Neutrophil (primary cell): ENCODE measurements at regions not wholly inside any gene's neighbourhood (a gene's known extent, or its start where the extent isn't known, plus 50 kb on each side); places are given as distances from the start of the nearest gene placed in this dataset.

Experiments
- H3K27ac ChIP-seq: fragments of 200-600 bp; sonication (generic); 2 replicates; pipeline ENCODE4 v1.5.1; 2016; ENCODE audit warnings: mild to moderate bottlenecking, moderate library complexity
- H3K27me3 ChIP-seq: fragments of 200-600 bp; sonication (generic); 2 replicates; pipeline ENCODE4 v1.6.0; 2016; ENCODE audit warnings: mild to moderate bottlenecking
- H3K36me3 ChIP-seq: fragments of 200-600 bp; sonication (generic); 2 replicates; pipeline ENCODE4 v1.5.1; 2017
- H3K4me1 ChIP-seq, 2 experiments: fragments of 200-600 bp in 1 of 2; sonication (generic) in 1 of 2; 1 replicate in 1 of 2; 2 replicates in 1 of 2; pipeline versions ENCODE4 v1.5.1 to v1.6.1; 2013 to 2016; ENCODE audit warnings: low read depth in 1 of 2, low read length in 1 of 2, mild to moderate bottlenecking in 1 of 2, moderate library complexity in 1 of 2; ENCODE audit not compliant: control insufficient read depth in 1 of 2, insufficient read depth in 1 of 2
- H3K4me3 ChIP-seq, 2 experiments: fragments of 200-600 bp in 1 of 2; sonication (generic) in 1 of 2; 1 replicate in 1 of 2; 2 replicates in 1 of 2; pipeline ENCODE4 v1.5.1; 2013 to 2016; ENCODE audit warnings: low read depth in 1 of 2, low read length in 1 of 2, mild to moderate bottlenecking in 1 of 2, moderate library complexity in 1 of 2
- H3K9me3 ChIP-seq: fragments of 200-600 bp; sonication (generic); 2 replicates; pipeline ENCODE4 v1.5.1; 2016
- TF ChIP-seq, protein P1 (sequence below): fragments of 200-600 bp; sonication (generic); IDR thresholded peaks from 2 replicates; pipeline ENCODE4 v1.5.1; 2016; ENCODE audit warnings: antibody characterized with exemption

DNA sequence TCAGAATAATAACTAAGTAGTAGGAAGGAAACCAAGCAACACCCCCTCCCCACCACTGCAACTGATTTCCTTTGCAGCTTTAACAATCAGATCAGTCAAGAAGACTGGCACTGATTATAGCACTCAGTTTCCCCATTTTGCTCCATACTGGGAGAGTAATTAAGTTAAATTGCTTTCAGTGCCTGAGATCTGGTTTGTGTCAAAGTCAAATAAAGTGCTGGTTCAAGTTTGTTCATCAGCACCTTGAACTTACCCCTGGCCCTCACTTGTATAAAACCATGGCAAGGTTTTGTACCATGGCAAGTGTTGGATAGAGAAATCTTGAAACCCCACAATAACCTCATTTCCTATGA is 290.2 kb upstream of the SEMA6A start:
- TF ChIP-seq, protein P1, sequence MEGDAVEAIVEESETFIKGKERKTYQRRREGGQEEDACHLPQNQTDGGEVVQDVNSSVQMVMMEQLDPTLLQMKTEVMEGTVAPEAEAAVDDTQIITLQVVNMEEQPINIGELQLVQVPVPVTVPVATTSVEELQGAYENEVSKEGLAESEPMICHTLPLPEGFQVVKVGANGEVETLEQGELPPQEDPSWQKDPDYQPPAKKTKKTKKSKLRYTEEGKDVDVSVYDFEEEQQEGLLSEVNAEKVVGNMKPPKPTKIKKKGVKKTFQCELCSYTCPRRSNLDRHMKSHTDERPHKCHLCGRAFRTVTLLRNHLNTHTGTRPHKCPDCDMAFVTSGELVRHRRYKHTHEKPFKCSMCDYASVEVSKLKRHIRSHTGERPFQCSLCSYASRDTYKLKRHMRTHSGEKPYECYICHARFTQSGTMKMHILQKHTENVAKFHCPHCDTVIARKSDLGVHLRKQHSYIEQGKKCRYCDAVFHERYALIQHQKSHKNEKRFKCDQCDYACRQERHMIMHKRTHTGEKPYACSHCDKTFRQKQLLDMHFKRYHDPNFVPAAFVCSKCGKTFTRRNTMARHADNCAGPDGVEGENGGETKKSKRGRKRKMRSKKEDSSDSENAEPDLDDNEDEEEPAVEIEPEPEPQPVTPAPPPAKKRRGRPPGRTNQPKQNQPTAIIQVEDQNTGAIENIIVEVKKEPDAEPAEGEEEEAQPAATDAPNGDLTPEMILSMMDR: no peak
- no peaks in the 10 kb centered on the region for H3K36me3 ChIP-seq

DNA sequence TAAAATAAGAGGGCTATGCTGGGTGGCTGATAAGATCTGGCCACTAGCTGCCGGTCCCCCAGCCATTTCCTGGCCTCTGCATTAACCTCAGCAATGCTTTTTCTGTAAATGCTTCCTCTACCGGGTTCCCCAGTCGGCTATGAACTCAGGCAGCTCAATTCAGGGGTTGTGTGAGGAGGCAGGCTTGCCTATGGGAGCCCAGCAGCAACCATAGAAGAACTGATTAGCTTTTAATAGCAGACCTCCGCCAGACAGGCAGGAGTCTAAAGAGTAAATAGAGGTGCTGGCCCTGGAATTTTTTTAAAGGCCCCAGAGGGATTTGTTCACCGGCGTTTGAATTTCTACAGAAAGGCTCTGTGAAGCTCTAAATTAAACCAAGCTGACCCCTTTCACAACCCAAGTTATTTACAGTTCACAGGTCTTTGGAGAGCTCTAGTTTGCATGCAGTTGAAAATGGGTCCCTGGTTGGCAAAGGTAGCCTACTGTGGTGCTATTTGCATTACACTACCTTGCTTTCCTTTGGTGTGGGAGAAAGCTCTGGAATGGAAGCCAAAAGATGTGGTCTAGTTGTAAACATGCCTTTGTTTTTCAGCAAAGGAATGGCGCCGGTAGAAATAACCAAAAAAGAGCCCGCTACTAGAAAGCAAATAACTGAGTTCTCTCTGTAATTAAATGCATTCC is 289.7 kb upstream of the SEMA6A start:
- Histone ChIP-seq H3K4me1 (no peaks in the 10 kb centered on the region), H3K4me3 (no peak overlapping the region), H3K27ac (no peak overlapping the region), H3K9me3 (no peaks in the 10 kb centered on the region), H3K27me3 (no peaks in the 10 kb centered on the region), H3K36me3 (no peaks in the 10 kb centered on the region)
- TF ChIP-seq, protein P1: no peak

More for the DNA sequence above, 290.2 kb upstream of the SEMA6A start:
- Histone ChIP-seq H3K27ac (no peak overlapping the region), H3K9me3 (no peaks in the 10 kb centered on the region), H3K4me3 (no peak overlapping the region), H3K27me3 (no peaks in the 10 kb centered on the region), H3K4me1 (no peaks in the 10 kb centered on the region)

DNA sequence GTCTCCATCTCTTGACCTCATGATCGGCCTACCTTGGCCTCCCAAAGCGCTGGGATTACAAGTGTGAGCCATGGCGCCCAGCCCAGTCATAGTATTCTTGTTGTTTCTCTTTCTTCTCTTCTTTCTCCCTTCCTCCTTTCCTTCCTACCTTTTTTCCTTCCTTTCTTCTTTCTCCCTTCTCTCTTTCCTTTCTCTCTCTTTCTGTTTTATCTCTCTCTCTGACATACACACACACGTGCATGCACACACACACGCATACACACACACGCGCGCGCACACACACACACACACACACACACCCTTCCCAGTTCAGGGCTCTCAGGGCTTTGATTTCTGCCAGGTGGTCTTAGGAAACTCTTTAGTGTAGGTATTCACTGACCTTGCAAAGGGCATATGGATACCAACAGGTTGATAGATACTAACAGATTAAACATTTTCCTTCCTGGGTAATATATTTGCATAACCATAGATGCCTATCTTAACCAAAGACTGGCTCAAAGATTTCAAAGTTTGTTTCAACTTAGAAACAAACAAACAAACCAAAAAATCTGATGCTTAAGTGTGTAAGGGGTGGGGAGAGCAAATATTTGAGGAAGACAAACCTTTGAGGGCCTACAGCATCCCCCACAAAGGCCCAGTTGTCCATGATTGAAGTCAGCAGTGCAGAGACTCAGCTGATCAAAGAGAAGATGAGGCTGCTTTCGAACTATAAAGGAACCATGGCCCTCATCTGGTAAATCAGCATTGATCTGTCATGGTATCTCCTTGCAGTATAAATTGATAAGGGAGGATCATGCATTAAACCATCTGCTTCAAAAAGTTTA is 288.2 kb upstream of the SEMA6A start:
- Histone ChIP-seq H3K4me1 (no peaks in the 10 kb centered on the region), H3K36me3 (no peaks in the 10 kb centered on the region), H3K27ac (no peak overlapping the region), H3K27me3 (no peaks in the 10 kb centered on the region), H3K4me3 (no peak overlapping the region), H3K9me3 (no peaks in the 10 kb centered on the region)
- TF ChIP-seq, protein P1: no peak

DNA sequence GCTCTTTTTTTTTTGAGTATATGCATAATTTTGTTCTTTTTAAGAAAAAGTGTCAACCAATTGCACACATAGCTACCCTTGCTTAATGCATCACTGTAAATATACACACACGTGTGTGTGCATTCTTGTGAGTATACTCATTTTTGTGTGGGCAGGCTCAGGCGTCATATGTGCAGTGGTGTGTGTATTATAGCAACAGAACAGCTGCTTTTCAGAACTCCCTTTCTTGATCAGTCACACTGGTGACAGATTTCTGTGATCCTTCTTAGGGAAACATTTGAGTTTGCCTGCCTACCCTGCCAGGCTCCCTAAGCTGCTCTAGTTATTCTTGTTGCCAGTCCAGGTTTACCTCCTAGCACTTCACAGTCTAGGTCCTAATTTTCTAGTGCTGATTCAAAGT is 287.0 kb upstream of the SEMA6A start:
- H3K9me3 ChIP-seq: no peaks in the 10 kb centered on the region
- no peak overlapping the region for H3K4me3 ChIP-seq
- no peaks in the 10 kb centered on the region for H3K36me3 ChIP-seq
- no peaks in the 10 kb centered on the region for H3K4me1 ChIP-seq
- TF ChIP-seq, protein P1: no peak
- H3K27me3 ChIP-seq: no peaks in the 10 kb centered on the region
- H3K27ac ChIP-seq: no peak overlapping the region

DNA sequence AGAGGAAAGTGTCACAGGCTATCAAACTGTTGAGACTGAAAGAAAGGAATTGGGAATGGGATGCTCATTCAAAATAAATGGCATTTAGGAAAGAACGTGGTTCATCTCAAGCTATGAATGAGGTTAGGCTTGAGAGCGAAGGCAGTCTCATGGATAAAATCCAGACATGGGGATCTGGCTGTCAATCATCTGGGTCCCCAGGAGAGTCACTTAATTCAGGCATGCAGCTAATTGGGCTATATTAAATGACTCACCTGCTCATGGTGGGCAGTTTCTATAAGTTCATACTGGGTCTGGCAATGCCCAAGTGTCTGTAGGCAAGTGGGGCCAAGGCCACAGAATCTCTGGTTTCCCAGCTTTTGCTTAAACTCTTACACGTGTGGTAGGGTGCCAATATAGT is 286.5 kb upstream of the SEMA6A start:
- no peak overlapping the region for H3K4me3 ChIP-seq
- H3K9me3 ChIP-seq: no peaks in the 10 kb centered on the region
- TF ChIP-seq, protein P1: no peak
- H3K36me3 ChIP-seq: no peaks in the 10 kb centered on the region
- H3K27me3 ChIP-seq: no peaks in the 10 kb centered on the region
- H3K4me1 ChIP-seq: no peaks in the 10 kb centered on the region
- H3K27ac ChIP-seq: no peak overlapping the region
